Astrocyte (in vitro differentiated cells and primary cell): ENCODE measurements at regions not wholly inside any gene's neighbourhood (a gene's known extent, or its start where the extent isn't known, plus 50 kb on each side); places are given as distances from the start of the nearest gene placed in this dataset.

ENCODE experiments used
- EZH2 ChIP-seq: IDR thresholded peaks from 2 replicates; pipeline ENCODE4 v1.6.1; 2012; ENCODE audit warnings: mild to moderate bottlenecking, low read length, inconsistent platforms; ENCODE audit not compliant: insufficient read depth
- TF ChIP-seq, protein P1 (sequence below): IDR thresholded peaks from 2 replicates; pipeline ENCODE4 v1.5.1; 2011; ENCODE audit warnings: low read depth, mild to moderate bottlenecking, inconsistent platforms, low read length, moderate library complexity; ENCODE audit not compliant: insufficient read depth

DNA sequence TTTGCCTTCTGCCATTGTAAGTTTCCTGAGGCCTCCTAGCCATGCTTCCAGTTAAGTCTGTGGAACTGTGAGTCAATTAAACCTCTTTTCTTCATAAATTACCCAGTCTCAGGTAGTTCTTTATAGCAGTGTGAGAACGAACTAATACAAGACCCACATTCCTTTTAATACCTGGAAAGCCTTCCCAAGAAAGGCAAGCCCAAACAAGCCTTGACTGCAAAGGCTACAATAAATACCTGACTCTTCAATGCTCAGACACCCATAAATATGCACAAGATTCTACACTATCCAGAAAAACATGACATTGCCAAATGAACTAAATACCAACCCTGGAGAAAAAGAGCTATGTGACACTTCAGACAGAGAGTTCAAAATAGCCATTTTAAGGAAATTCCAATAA lies 338.8 kb downstream of the HAO1 start:
- TF ChIP-seq, protein P1, sequence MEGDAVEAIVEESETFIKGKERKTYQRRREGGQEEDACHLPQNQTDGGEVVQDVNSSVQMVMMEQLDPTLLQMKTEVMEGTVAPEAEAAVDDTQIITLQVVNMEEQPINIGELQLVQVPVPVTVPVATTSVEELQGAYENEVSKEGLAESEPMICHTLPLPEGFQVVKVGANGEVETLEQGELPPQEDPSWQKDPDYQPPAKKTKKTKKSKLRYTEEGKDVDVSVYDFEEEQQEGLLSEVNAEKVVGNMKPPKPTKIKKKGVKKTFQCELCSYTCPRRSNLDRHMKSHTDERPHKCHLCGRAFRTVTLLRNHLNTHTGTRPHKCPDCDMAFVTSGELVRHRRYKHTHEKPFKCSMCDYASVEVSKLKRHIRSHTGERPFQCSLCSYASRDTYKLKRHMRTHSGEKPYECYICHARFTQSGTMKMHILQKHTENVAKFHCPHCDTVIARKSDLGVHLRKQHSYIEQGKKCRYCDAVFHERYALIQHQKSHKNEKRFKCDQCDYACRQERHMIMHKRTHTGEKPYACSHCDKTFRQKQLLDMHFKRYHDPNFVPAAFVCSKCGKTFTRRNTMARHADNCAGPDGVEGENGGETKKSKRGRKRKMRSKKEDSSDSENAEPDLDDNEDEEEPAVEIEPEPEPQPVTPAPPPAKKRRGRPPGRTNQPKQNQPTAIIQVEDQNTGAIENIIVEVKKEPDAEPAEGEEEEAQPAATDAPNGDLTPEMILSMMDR = no peak
- no peak for TF ChIP-seq EZH2
